ENCODE measurements at regions not wholly inside any gene's neighbourhood (a gene's known extent, or its start where the extent isn't known, plus 50 kb on each side); places are given as distances from the start of the nearest gene placed in this dataset.

- TF ChIP-seq CTCF (conservative IDR thresholded peaks at IDR 0.05) (no peak), ZFX (IDR thresholded peaks at IDR 0.05) (no peak)
These were observed 661.6 kb upstream of the CBLB start for GRCh38 chr3:106530367-106530766.
